Limb (tissue), 2 donors: ENCODE measurements at regions not wholly inside any gene's neighbourhood (a gene's known extent, or its start where the extent isn't known, plus 50 kb on each side); places are given as distances from the start of the nearest gene placed in this dataset.
"Not testable (repeated sequence)": the region's sequence is repeated elsewhere in the genome, so short reads cannot be mapped to it uniquely, and the experiment has no call there.

Experiments
- DNase-seq, 2 donors: peaks; one replicate each; pipeline ENCODE4 v3.0.0-alpha.2; 2016; ENCODE audit errors: extremely low spot score in 2 of 2

- DNase-seq = no peak
These were observed 1506.2 kb upstream of the LRRTM3 start for GRCh38 chr10:65419629-65420028.

GRCh38 chr10:65423043-65423442 lies 1502.8 kb upstream of the LRRTM3 start:
- no peak for DNase-seq

GRCh38 chr10:65429381-65429780 lies 1496.5 kb upstream of the LRRTM3 start:
- DNase-seq = not testable (repeated sequence)

GRCh38 chr10:65430979-65431378 lies 1494.9 kb upstream of the LRRTM3 start:
- DNase-seq = no peak

GRCh38 chr10:65470986-65471385 lies 1454.8 kb upstream of the LRRTM3 start:
- DNase-seq = no peak

GRCh38 chr10:65482848-65483247 lies 1443.0 kb upstream of the LRRTM3 start:
- DNase-seq = no peak

GRCh38 chr10:65491799-65492198 lies 1434.0 kb upstream of the LRRTM3 start:
- DNase-seq = peak in 1 of 2 donors; percentile 1

- no peak for DNase-seq
These were observed 1429.3 kb upstream of the LRRTM3 start for GRCh38 chr10:65496541-65496940.

GRCh38 chr10:65497837-65498236 lies 1428.0 kb upstream of the LRRTM3 start:
- DNase-seq = no peak

GRCh38 chr10:65500716-65501115 lies 1425.1 kb upstream of the LRRTM3 start:
- no peak for DNase-seq

- DNase-seq = no peak
These were observed 1424.6 kb upstream of the LRRTM3 start for GRCh38 chr10:65501259-65501658.

GRCh38 chr10:65518379-65518778 lies 1407.5 kb upstream of the LRRTM3 start:
- DNase-seq = no peak

GRCh38 chr10:65528986-65529385 lies 1396.8 kb upstream of the LRRTM3 start:
- DNase-seq = no peak

- DNase-seq = no peak
These were observed 1394.3 kb upstream of the LRRTM3 start for GRCh38 chr10:65531545-65531944.

- peak in 1 of 2 donors; percentile 27 for DNase-seq
These were observed 1391.1 kb upstream of the LRRTM3 start for GRCh38 chr10:65534771-65535170.

GRCh38 chr10:65544756-65545155 lies 1381.1 kb upstream of the LRRTM3 start:
- DNase-seq = no peak

GRCh38 chr10:65548001-65548400 lies 1377.8 kb upstream of the LRRTM3 start:
- peak in 1 of 2 donors; percentile 52 for DNase-seq

GRCh38 chr10:65550761-65551160 lies 1375.1 kb upstream of the LRRTM3 start:
- DNase-seq = no peak

- no peak for DNase-seq
These were observed 1370.6 kb upstream of the LRRTM3 start for GRCh38 chr10:65555192-65555591.

GRCh38 chr10:65556006-65556405 lies 1369.8 kb upstream of the LRRTM3 start:
- no peak for DNase-seq

GRCh38 chr10:65559369-65559768 lies 1366.5 kb upstream of the LRRTM3 start:
- no peak for DNase-seq

- DNase-seq = no peak
These were observed 1360.6 kb upstream of the LRRTM3 start for GRCh38 chr10:65565246-65565645.

GRCh38 chr10:65566906-65567305 lies 1358.9 kb upstream of the LRRTM3 start:
- no peak for DNase-seq
